Prostate gland (tissue), 2 donors: ENCODE measurements at regions not wholly inside any gene's neighbourhood (a gene's known extent, or its start where the extent isn't known, plus 50 kb on each side); places are given as distances from the start of the nearest gene placed in this dataset.

Experiments used
- DNase-seq: peaks from one replicate; pipeline ENCODE4 v3.0.0-alpha.2; 2019; ENCODE audit warnings: low spot score
- H3K27ac ChIP-seq, 2 donors: fragments of 200-600 bp; sonication (generic); 2 replicates each; pipeline ENCODE4 v1.5.1; 2017 to 2019
- H3K27me3 ChIP-seq: fragments of 200-600 bp; sonication (generic); replicated peaks from 2 replicates; pipeline ENCODE4 v1.5.1; 2019; ENCODE audit not compliant: insufficient read depth
- H3K36me3 ChIP-seq, 2 donors: fragments of 200-600 bp; sonication (generic); 1 replicate in 1 of 2; 2 replicates in 1 of 2; pipeline versions ENCODE4 v1.5.1 to v1.8.1; 2017 to 2019
- H3K4me1 ChIP-seq: fragments of 200-600 bp; sonication (generic); replicated peaks from 2 replicates; pipeline ENCODE4 v1.5.1; 2019
- H3K4me3 ChIP-seq, 2 donors: fragments of 200-600 bp; sonication (generic); 2 replicates each; pipeline ENCODE4 v1.5.1; 2017 to 2019
- H3K9me3 ChIP-seq: fragments of 200-600 bp; sonication (generic); 2 replicates; pipeline ENCODE4 v1.5.1; 2017
- POLR2A ChIP-seq: fragments of 450-650 bp; IDR thresholded peaks from one replicate; pipeline ENCODE4 v1.6.1; 2016; ENCODE audit warnings: antibody characterized with exemption, mild to moderate bottlenecking
- POLR2AphosphoS5 ChIP-seq: sonication (generic); formaldehyde crosslinking; IDR thresholded peaks from one replicate; pipeline ENCODE4 v1.6.1; 2017; ENCODE audit warnings: antibody characterized with exemption
- WGBS: methylation state at CpG from one replicate; pipeline ENCODE4 v1.1.5; 2018; 5-methylcytosine and 5-hydroxymethylcytosine counted together
- intact Hi-C: fragments of 100-400 bp; cut with DNase I; formaldehyde crosslinking; loops from one replicate; pipeline ENCODE4 v1.14.2; 2022
- TF ChIP-seq, protein P1 (sequence below), 4 experiments: fragments of 200-600 bp in 2 of 4; fragments of 450-650 bp in 2 of 4; sonication (generic) in 2 of 4; IDR thresholded peaks; 1 replicate in 3 of 4; 2 replicates in 1 of 4; pipeline ENCODE4 v1.5.1; 2016 to 2019; ENCODE audit warnings: antibody characterized with exemption in 4 of 4, mild to moderate bottlenecking in 2 of 4, moderate library complexity in 2 of 4

DNA sequence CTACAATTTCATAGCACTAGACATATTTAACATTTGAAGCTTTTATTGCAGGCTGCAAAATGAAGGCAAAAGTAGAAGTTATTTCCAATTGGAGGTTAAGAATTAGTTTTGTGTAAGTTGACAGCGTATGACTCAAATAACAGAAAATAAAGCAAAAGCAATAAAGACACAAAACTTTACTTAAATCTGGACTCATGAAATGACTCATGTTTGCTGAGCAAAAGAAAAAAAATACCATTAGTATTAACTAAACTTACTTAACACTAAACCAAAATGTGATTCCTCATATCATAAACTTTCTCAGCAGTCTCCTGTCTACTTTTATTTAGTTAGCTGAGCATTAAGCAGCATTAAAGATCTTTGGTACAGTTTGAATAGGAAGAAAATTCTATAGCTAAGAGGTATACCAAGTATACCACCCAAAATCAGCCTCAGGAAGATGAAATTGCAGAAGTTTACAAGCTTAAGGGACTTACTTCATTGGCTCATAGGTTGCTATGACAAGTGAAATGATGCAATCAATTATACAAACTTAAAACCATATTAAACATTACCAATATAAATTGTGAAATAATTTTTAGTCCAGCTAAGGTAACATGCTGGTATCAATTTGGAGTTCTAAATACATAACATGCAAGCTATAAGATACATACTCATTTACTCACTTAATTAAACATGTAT, 1131.4 kb downstream of the XPNPEP1 start:
- no peak overlapping the region for H3K27ac ChIP-seq
- intact Hi-C loops, result no loop called here
- 94% methylated on average over 1 of the region's 1 CpG for whole genome bisulfite sequencing

DNA sequence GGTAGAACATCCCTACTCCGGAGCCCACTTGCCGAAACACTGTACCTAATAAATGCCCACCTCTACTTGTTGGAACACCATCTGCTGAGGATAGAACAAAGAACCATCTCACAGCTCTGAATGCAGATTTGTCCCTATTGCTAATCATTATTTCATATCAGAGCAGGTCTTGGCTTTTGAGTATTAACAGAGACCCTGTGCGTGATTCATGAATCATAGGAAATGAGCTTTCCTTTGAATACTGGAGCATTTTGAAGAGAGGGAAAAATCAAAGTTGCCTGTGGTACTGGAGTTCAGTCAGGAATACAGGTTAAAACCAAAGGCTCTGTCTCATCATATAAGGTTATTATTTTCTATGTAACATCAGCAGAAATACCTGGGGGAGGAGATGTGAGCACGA, 1132.3 kb downstream of the XPNPEP1 start:
- Histone ChIP-seq H3K4me3 (no peak overlapping the region), H3K36me3 (no peaks in the 10 kb centered on the region), H3K4me1 (no peaks in the 10 kb centered on the region), H3K27ac (no peak overlapping the region), H3K27me3 (no peaks in the 10 kb centered on the region), H3K9me3 (no peaks in the 10 kb centered on the region)
- DNase-seq, result no peak
- TF ChIP-seq, protein P1, sequence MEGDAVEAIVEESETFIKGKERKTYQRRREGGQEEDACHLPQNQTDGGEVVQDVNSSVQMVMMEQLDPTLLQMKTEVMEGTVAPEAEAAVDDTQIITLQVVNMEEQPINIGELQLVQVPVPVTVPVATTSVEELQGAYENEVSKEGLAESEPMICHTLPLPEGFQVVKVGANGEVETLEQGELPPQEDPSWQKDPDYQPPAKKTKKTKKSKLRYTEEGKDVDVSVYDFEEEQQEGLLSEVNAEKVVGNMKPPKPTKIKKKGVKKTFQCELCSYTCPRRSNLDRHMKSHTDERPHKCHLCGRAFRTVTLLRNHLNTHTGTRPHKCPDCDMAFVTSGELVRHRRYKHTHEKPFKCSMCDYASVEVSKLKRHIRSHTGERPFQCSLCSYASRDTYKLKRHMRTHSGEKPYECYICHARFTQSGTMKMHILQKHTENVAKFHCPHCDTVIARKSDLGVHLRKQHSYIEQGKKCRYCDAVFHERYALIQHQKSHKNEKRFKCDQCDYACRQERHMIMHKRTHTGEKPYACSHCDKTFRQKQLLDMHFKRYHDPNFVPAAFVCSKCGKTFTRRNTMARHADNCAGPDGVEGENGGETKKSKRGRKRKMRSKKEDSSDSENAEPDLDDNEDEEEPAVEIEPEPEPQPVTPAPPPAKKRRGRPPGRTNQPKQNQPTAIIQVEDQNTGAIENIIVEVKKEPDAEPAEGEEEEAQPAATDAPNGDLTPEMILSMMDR (IDR thresholded peaks at IDR 0.05), result no peak
- TF ChIP-seq POLR2AphosphoS5, result no peak
- TF ChIP-seq POLR2A, result no peak
- intact Hi-C loops, result no loop called here
- 95% methylated on average over 4 of the region's 4 CpGs for WGBS

More for the DNA sequence above, 1131.4 kb downstream of the XPNPEP1 start:
- no peak for DNase-seq
- H3K27me3 ChIP-seq, result no peaks in the 10 kb centered on the region
- no peak for TF ChIP-seq POLR2AphosphoS5
- TF ChIP-seq POLR2A, result no peak
- TF ChIP-seq, protein P1 (IDR thresholded peaks at IDR 0.05), result no peak
- no peak overlapping the region for H3K4me3 ChIP-seq
- no peaks in the 10 kb centered on the region for H3K4me1 ChIP-seq
- H3K36me3 ChIP-seq, result no peaks in the 10 kb centered on the region
- H3K9me3 ChIP-seq, result no peaks in the 10 kb centered on the region

DNA sequence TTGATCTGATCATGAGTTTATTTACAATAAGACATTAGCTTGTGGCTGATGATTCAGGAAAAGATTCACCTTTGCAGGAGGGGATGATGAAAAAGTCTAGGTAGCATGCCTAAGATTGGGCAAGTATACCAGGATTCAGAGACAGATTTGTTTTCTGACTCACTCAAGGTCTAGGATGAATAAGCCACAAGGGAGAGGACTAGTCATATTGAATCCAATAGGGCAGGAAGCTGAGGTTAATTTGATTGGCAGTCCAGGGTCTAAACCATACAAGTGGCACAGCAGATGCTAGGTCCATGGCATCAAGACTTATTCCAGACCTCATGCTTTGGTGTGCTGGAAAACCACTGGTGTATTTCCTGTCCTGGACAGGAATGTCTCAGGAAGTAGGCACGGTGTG, 1133.4 kb downstream of the XPNPEP1 start:
- no peaks in the 10 kb centered on the region for H3K36me3 ChIP-seq
- H3K4me1 ChIP-seq, result no peaks in the 10 kb centered on the region
- TF ChIP-seq POLR2AphosphoS5 (no peak), POLR2A (no peak)
- TF ChIP-seq, protein P1 (IDR thresholded peaks at IDR 0.05), result no peak
- WGBS, result 83% methylated on average over 1 of the region's 1 CpG
- H3K4me3 ChIP-seq, result no peak overlapping the region
- no peaks in the 10 kb centered on the region for H3K9me3 ChIP-seq
- no peaks in the 10 kb centered on the region for H3K27me3 ChIP-seq
- no peak for DNase-seq
- intact Hi-C loops, result no loop called here
- no peak overlapping the region for H3K27ac ChIP-seq

- no peak for DNase-seq
- H3K4me1 ChIP-seq, result no peaks in the 10 kb centered on the region
- intact Hi-C loops, result no loop called here
- no peaks in the 10 kb centered on the region for H3K27me3 ChIP-seq
- no peak overlapping the region for H3K4me3 ChIP-seq
- H3K9me3 ChIP-seq, result no peaks in the 10 kb centered on the region
- TF ChIP-seq, protein P1 (IDR thresholded peaks at IDR 0.05), result no peak
- TF ChIP-seq POLR2A, result no peak
- TF ChIP-seq POLR2AphosphoS5, result no peak
- WGBS, result 65% methylated on average over 2 of the region's 2 CpGs
- H3K27ac ChIP-seq, result no peak overlapping the region
- no peaks in the 10 kb centered on the region for H3K36me3 ChIP-seq
Observed at GRCh38 chr10:108789336-108789735, 1134.0 kb downstream of the XPNPEP1 start.

- TF ChIP-seq POLR2A, result no peak
- TF ChIP-seq POLR2AphosphoS5, result no peak
- TF ChIP-seq, protein P1 (IDR thresholded peaks at IDR 0.05), result no peak
- Histone ChIP-seq H3K9me3 (no peaks in the 10 kb centered on the region), H3K4me3 (no peak overlapping the region), H3K27ac (no peak overlapping the region), H3K36me3 (no peaks in the 10 kb centered on the region), H3K4me1 (no peaks in the 10 kb centered on the region), H3K27me3 (no peaks in the 10 kb centered on the region)
- DNase-seq, result no peak
- WGBS, result 30% methylated on average over 1 of the region's 1 CpG
- intact Hi-C loops, result no loop called here
Observed at GRCh38 chr10:108788891-108789290, 1134.4 kb downstream of the XPNPEP1 start.
